Body of pancreas (tissue), 4 donors: ENCODE measurements at regions not wholly inside any gene's neighbourhood (a gene's known extent, or its start where the extent isn't known, plus 50 kb on each side); places are given as distances from the start of the nearest gene placed in this dataset.

Experiments used
- CTCF ChIP-seq, 7 experiments: fragments of 450-650 bp in 4 of 7; fragments of 200-600 bp in 3 of 7; sonication (generic) in 3 of 7; IDR thresholded peaks; one replicate each; pipeline ENCODE4 v1.5.1; 2016 to 2019; ENCODE audit warnings: antibody characterized with exemption in 7 of 7
- POLR2A ChIP-seq, 3 donors: fragments of 450-650 bp; IDR thresholded peaks; one replicate each; pipeline ENCODE4 v1.6.1; 2016; ENCODE audit warnings: antibody characterized with exemption in 3 of 3, mild to moderate bottlenecking in 2 of 3

GRCh38 chr11:15655552-15655951, 540.8 kb downstream of the INSC start:
- TF ChIP-seq CTCF (IDR thresholded peaks at IDR 0.05), result no peak
- no peak for TF ChIP-seq POLR2A (IDR thresholded peaks at IDR 0.05)
